Neuronal stem cell (in vitro differentiated cells): ENCODE measurements at regions not wholly inside any gene's neighbourhood (a gene's known extent, or its start where the extent isn't known, plus 50 kb on each side); places are given as distances from the start of the nearest gene placed in this dataset.
A peak's percentile ranks its signal among the peaks of the same experiment; 100 is the strongest.

ENCODE experiments used
- DNase-seq: peaks from one replicate; pipeline ENCODE4 v3.0.0-alpha.2; 2013; ENCODE audit warnings: low spot score
- H2AFZ ChIP-seq: one replicate; pipeline ENCODE4 v1.6.1; 2013; ENCODE audit warnings: mild to moderate bottlenecking, low read length, inconsistent platforms
- H2AK5ac ChIP-seq: 2 replicates; pipeline ENCODE4 v1.6.1; 2013; ENCODE audit warnings: low read depth, mild to moderate bottlenecking, inconsistent platforms, low read length, moderate library complexity, mixed read lengths
- H2BK120ac ChIP-seq: 2 replicates; pipeline ENCODE4 v1.6.1; 2013; ENCODE audit warnings: low read depth, mild to moderate bottlenecking, inconsistent platforms, low read length, moderate library complexity, mixed read lengths
- H2BK12ac ChIP-seq: one replicate; pipeline ENCODE4 v1.6.1; 2013; ENCODE audit warnings: low read length, inconsistent platforms
- H2BK15ac ChIP-seq: 2 replicates; pipeline ENCODE4 v1.6.1; 2013; ENCODE audit warnings: mild to moderate bottlenecking, low read length, inconsistent platforms, mixed read lengths
- H2BK5ac ChIP-seq: one replicate; pipeline ENCODE4 v1.6.1; 2013; ENCODE audit warnings: inconsistent platforms, mild to moderate bottlenecking, low read length, moderate library complexity
- H3K14ac ChIP-seq: one replicate; pipeline ENCODE4 v1.6.1; 2013; ENCODE audit warnings: low read length, inconsistent platforms
- H3K18ac ChIP-seq: 2 replicates; pipeline ENCODE4 v1.6.1; 2013; ENCODE audit warnings: low read length, inconsistent platforms
- H3K23ac ChIP-seq: 2 replicates; pipeline ENCODE4 v1.6.1; 2013; ENCODE audit warnings: low read depth, mild to moderate bottlenecking, mixed read lengths, low read length, inconsistent platforms; ENCODE audit not compliant: poor library complexity
- H3K27ac ChIP-seq: replicated peaks from 3 replicates; pipeline ENCODE4 v1.5.1; 2013; ENCODE audit warnings: low read length, inconsistent platforms
- H3K27me3 ChIP-seq, 3 experiments: 2 replicates each; pipeline ENCODE4 v1.6.1; 2013; ENCODE audit warnings: low read length in 3 of 3, mild to moderate bottlenecking in 2 of 3, inconsistent platforms in 1 of 3, low read depth in 1 of 3, mixed read lengths in 1 of 3, moderate library complexity in 1 of 3; ENCODE audit not compliant: control insufficient read depth in 3 of 3, insufficient read depth in 3 of 3
- H3K36me3 ChIP-seq, 2 donors: replicated peaks in 1 of 2; 2 replicates each; pipeline ENCODE4 v1.6.1; 2013; ENCODE audit warnings: low read length in 2 of 2; ENCODE audit not compliant: control insufficient read depth in 2 of 2, insufficient read depth in 2 of 2
- H3K4ac ChIP-seq: 2 replicates; pipeline ENCODE4 v1.6.1; 2013; ENCODE audit warnings: inconsistent platforms, mild to moderate bottlenecking, low read length, moderate library complexity
- H3K4me1 ChIP-seq, 2 donors: 1 replicate in 1 of 2; 2 replicates in 1 of 2; pipeline ENCODE4 v1.6.1; 2013; ENCODE audit warnings: low read length in 2 of 2, low read depth in 1 of 2; ENCODE audit not compliant: control insufficient read depth in 2 of 2, insufficient read depth in 1 of 2
- H3K4me2 ChIP-seq: one replicate; pipeline ENCODE4 v1.6.1; 2013; ENCODE audit warnings: mild to moderate bottlenecking, low read length, inconsistent platforms; ENCODE audit not compliant: insufficient read depth, poor library complexity, severe bottlenecking
- H3K4me3 ChIP-seq, 2 donors: 2 replicates each; pipeline ENCODE4 v1.5.1; 2013; ENCODE audit warnings: low read length in 2 of 2, mild to moderate bottlenecking in 2 of 2, inconsistent platforms in 1 of 2, moderate library complexity in 1 of 2
- H3K79me1 ChIP-seq: one replicate; pipeline ENCODE4 v1.6.1; 2013; ENCODE audit warnings: low read depth, mild to moderate bottlenecking, inconsistent platforms, low read length, moderate library complexity
- H3K9ac ChIP-seq: one replicate; pipeline ENCODE4 v1.6.1; 2013; ENCODE audit warnings: mild to moderate bottlenecking, low read depth, low read length, inconsistent platforms; ENCODE audit not compliant: poor library complexity
- H3K9me3 ChIP-seq, 2 donors: replicated peaks in 1 of 2; 2 replicates each; pipeline versions ENCODE3 to v1.6.1; 2013; ENCODE audit warnings: low read length in 2 of 2, mild to moderate bottlenecking in 2 of 2, inconsistent platforms in 1 of 2, low read depth in 1 of 2, mixed read lengths in 1 of 2, moderate library complexity in 1 of 2; ENCODE audit not compliant: control insufficient read depth in 2 of 2, insufficient read depth in 1 of 2
- H4K8ac ChIP-seq: one replicate; pipeline ENCODE4 v1.6.1; 2013; ENCODE audit warnings: low read depth, mild to moderate bottlenecking, inconsistent platforms, low read length, moderate library complexity
- H4K91ac ChIP-seq: one replicate; pipeline ENCODE4 v1.6.1; 2013; ENCODE audit warnings: low read length, low read depth, mild to moderate bottlenecking, inconsistent platforms; ENCODE audit not compliant: poor library complexity
- WGBS, 2 donors: extraction: QIAGEN DNeasy Blood & Tissue Kit; methylation state at CpG; one replicate each; pipeline ENCODE4 v1.1.7; 2013; ENCODE audit warnings: missing lambda C conversion rate in 2 of 2, mixed read lengths in 1 of 2; ENCODE audit not compliant: insufficient read length in 2 of 2, insufficient replicate concordance in 1 of 2; ENCODE audit errors: extremely low coverage in 2 of 2; 5-methylcytosine and 5-hydroxymethylcytosine counted together

GRCh38 chr2:128475427-128476211 is 157.0 kb upstream of the HS6ST1 start:
- Histone ChIP-seq H4K8ac (peak overlapping the region; percentile 72), H3K27me3 (no peaks in the 10 kb centered on the region), H2BK120ac (no peak overlapping the region), H3K9me3 (peaks cover 3 to 7% of the 10 kb centered on the region in 2 donors), H3K18ac (peak overlapping the region; percentile 59), H3K4me2 (no peak overlapping the region), H3K4ac (no peak overlapping the region), H2BK5ac (no peak overlapping the region), H3K4me1 (no peaks in the 10 kb centered on the region), H3K79me1 (no peaks in the 10 kb centered on the region), H2AK5ac (peak overlapping the region; percentile 86), H3K23ac (peak overlapping the region; percentile 75), H4K91ac (no peak overlapping the region), H3K27ac (no peak overlapping the region), H3K36me3 (no peaks in the 10 kb centered on the region), H2BK15ac (peak overlapping the region; percentile 70), H3K9ac (no peak overlapping the region), H3K14ac (no peak overlapping the region), H2AFZ (no peak overlapping the region), H2BK12ac (no peak overlapping the region), H3K4me3 (peak overlapping the region in 1 of 2 donors; percentile 47)
- DNase-seq: no peak
- no CpG with 5 or more reads among the region's 17 CpGs for WGBS, 2 donors

DNA sequence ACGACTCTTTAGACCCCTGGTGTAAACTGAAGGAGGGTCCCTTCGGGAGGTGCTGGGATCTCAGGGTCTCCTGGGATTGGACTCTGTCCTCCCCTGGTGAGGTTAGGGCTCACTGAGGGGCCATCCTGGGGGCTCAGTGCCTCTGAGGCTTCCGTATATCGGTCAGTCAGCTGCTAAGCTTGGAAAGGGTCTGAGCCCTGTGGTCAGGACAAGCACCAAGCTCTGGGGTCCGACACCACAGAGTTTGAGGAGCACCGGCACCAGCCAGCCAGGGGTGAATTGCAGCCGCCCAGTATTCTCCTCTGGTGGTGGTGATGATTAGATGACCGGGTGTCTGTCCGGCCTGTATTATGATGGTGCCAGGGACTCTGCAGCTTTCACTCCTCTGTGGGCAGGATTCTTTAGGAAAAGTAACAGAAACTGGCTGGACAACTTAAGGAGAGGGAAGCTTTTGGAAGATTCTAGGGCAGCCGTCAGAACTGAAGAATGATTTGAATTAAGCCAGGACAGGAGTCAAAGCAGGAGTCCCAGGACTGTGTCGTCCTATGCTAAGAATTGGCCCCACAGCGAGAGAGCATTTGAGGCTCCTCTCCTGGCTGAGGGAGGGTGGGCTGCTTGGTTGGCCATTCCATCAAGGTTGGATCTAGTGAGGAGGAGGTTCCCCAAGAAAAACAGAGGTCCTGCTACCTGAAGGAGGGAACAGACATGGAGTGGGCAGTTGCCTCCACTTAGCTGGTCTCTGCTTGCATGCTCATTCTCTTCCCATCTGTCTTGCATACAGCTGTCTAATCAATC is 158.6 kb upstream of the HS6ST1 start:
- no peak overlapping the region for H3K27ac ChIP-seq
- no peak overlapping the region for H2AK5ac ChIP-seq
- no peak overlapping the region for H3K18ac ChIP-seq
- no peak overlapping the region for H3K9ac ChIP-seq
- no peak for DNase-seq
- WGBS, 2 donors: no CpG with 5 or more reads among the region's 12 CpGs
- no peak overlapping the region for H2AFZ ChIP-seq
- no peak overlapping the region for H2BK15ac ChIP-seq
- H2BK5ac ChIP-seq: no peak overlapping the region
- no peaks in the 10 kb centered on the region for H3K4me1 ChIP-seq
- H4K8ac ChIP-seq: no peak overlapping the region
- H2BK120ac ChIP-seq: no peak overlapping the region
- no peaks in the 10 kb centered on the region for H3K27me3 ChIP-seq
- H3K14ac ChIP-seq: no peak overlapping the region
- no peak overlapping the region for H3K23ac ChIP-seq
- H4K91ac ChIP-seq: no peak overlapping the region
- no peak overlapping the region for H3K4me3 ChIP-seq
- H3K9me3 ChIP-seq: peaks cover 2 to 3% of the 10 kb centered on the region in 2 donors
- no peaks in the 10 kb centered on the region for H3K36me3 ChIP-seq
- H2BK12ac ChIP-seq: no peak overlapping the region
- no peak overlapping the region for H3K4ac ChIP-seq
- no peaks in the 10 kb centered on the region for H3K79me1 ChIP-seq
- no peak overlapping the region for H3K4me2 ChIP-seq

- no CpG with 5 or more reads among the region's 2 CpGs for WGBS, 2 donors
- no peak overlapping the region for H2BK5ac ChIP-seq
- H3K23ac ChIP-seq: no peak overlapping the region
- no peak overlapping the region for H3K27ac ChIP-seq
- H4K91ac ChIP-seq: no peak overlapping the region
- H3K9ac ChIP-seq: no peak overlapping the region
- no peak overlapping the region for H3K4ac ChIP-seq
- H2AFZ ChIP-seq: no peak overlapping the region
- H3K4me3 ChIP-seq: no peak overlapping the region
- no peak overlapping the region for H2BK120ac ChIP-seq
- H3K27me3 ChIP-seq: no peaks in the 10 kb centered on the region
- H3K9me3 ChIP-seq: peaks cover 0 to 2% of the 10 kb centered on the region in 2 donors
- DNase-seq: no peak
- H3K14ac ChIP-seq: no peak overlapping the region
- H3K36me3 ChIP-seq: no peaks in the 10 kb centered on the region
- H3K18ac ChIP-seq: no peak overlapping the region
- H3K4me2 ChIP-seq: no peak overlapping the region
- H2BK15ac ChIP-seq: no peak overlapping the region
- H3K79me1 ChIP-seq: no peaks in the 10 kb centered on the region
- no peak overlapping the region for H2BK12ac ChIP-seq
- H3K4me1 ChIP-seq: no peaks in the 10 kb centered on the region
- H4K8ac ChIP-seq: no peak overlapping the region
- H2AK5ac ChIP-seq: no peak overlapping the region
Measured at GRCh38 chr2:128477891-128478290, 159.2 kb upstream of the HS6ST1 start.
